HAP-1 (cell line): ENCODE measurements at regions not wholly inside any gene's neighbourhood (a gene's known extent, or its start where the extent isn't known, plus 50 kb on each side); places are given as distances from the start of the nearest gene placed in this dataset.

Experiments used
- DNase-seq, 2 experiments: peaks; one replicate each; pipeline ENCODE4 v3.0.0-alpha.2; 2016 to 2020; ENCODE audit warnings: low spot score in 2 of 2
- H3K27me3 ChIP-seq: fragments of 250-450 bp; sonication (Bioruptor Pico); 2 replicates; pipeline ENCODE4 v1.5.1; 2020; ENCODE audit warnings: low read depth, mild to moderate bottlenecking, moderate library complexity
- H3K36me3 ChIP-seq: fragments of 250-450 bp; sonication (Bioruptor Pico); replicated peaks from 2 replicates; pipeline ENCODE4 v1.5.1; 2020; ENCODE audit warnings: mild to moderate bottlenecking
- H3K4me1 ChIP-seq: fragments of 250-450 bp; sonication (Bioruptor Pico); 2 replicates; pipeline ENCODE4 v1.5.1; 2020; ENCODE audit warnings: mild to moderate bottlenecking
- H3K4me3 ChIP-seq: fragments of 250-450 bp; sonication (Bioruptor Pico); 2 replicates; pipeline ENCODE4 v1.5.1; 2020; ENCODE audit warnings: mild to moderate bottlenecking, moderate library complexity
- H3K9me3 ChIP-seq: fragments of 250-450 bp; sonication (Bioruptor Pico); 2 replicates; pipeline ENCODE4 v1.5.1; 2020; ENCODE audit warnings: mild to moderate bottlenecking, moderate library complexity
- in situ Hi-C: fragments of 300-500 bp; cut with MboI; formaldehyde crosslinking; loops from 3 replicates; pipeline ENCODE4 v1.14.3; 2020; ENCODE audit warnings: low sequenced_read_pairs, inconsistent platforms, mixed read lengths

- Histone ChIP-seq H3K27me3 (no peaks in the 10 kb centered on the region), H3K4me1 (no peaks in the 10 kb centered on the region; the same call in 1 of the 2 replicates), H3K9me3 (no peaks in the 10 kb centered on the region), H3K4me3 (no peak overlapping the region), H3K36me3 (no peaks in the 10 kb centered on the region)
- no peak for DNase-seq
- in situ Hi-C loops, result no loop called here
Observed at GRCh38 chrX:39580043-39580442, 517.7 kb downstream of the BCOR start.

- no peak overlapping the region for H3K4me3 ChIP-seq
- DNase-seq, result no peak
- H3K9me3 ChIP-seq, result no peaks in the 10 kb centered on the region
- in situ Hi-C loops, result no loop called here
- no peaks in the 10 kb centered on the region for H3K27me3 ChIP-seq
- H3K36me3 ChIP-seq, result no peaks in the 10 kb centered on the region
- no peaks in the 10 kb centered on the region; the same call in 1 of the 2 replicates for H3K4me1 ChIP-seq
Observed at GRCh38 chrX:39581411-39581810, 516.3 kb downstream of the BCOR start.

DNA sequence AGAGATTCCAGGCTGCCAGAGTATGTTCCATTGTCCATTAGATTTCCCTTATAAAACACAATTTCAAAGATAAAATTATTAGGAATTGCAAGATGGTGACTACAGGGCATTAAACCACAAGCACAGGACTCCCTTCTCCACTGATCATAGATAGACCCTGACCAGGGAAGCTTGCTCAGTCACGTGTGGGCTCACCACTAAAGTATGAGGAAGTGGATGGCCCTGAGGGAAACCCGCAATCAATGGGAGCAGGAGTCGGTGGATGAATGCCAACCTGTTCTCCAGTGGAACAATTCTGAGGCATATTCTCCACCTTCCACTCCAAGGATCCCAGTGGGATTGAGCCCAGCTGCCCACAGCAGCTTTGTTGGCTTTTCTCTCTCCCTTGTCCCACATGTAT is 515.7 kb downstream of the BCOR start:
- H3K9me3 ChIP-seq, result no peaks in the 10 kb centered on the region
- H3K36me3 ChIP-seq, result no peaks in the 10 kb centered on the region
- in situ Hi-C loops, result no loop called here
- H3K27me3 ChIP-seq, result no peaks in the 10 kb centered on the region
- no peak for DNase-seq
- no peak overlapping the region for H3K4me3 ChIP-seq
- H3K4me1 ChIP-seq, result no peaks in the 10 kb centered on the region; the same call in 1 of the 2 replicates

GRCh38 chrX:39582976-39583375 is 514.8 kb downstream of the BCOR start:
- in situ Hi-C loops, result no loop called here
- peak in 1 of 2 experiments; percentile 7 for DNase-seq
- H3K4me1 ChIP-seq, result no peaks in the 10 kb centered on the region; the same call in 1 of the 2 replicates
- no peaks in the 10 kb centered on the region for H3K9me3 ChIP-seq
- no peaks in the 10 kb centered on the region for H3K27me3 ChIP-seq
- no peaks in the 10 kb centered on the region for H3K36me3 ChIP-seq
- no peak overlapping the region for H3K4me3 ChIP-seq

- H3K27me3 ChIP-seq, result no peaks in the 10 kb centered on the region
- no peak overlapping the region for H3K4me3 ChIP-seq
- H3K36me3 ChIP-seq, result no peaks in the 10 kb centered on the region
- H3K9me3 ChIP-seq, result no peaks in the 10 kb centered on the region
- DNase-seq, result no peak
- in situ Hi-C loops, result no loop called here
- no peaks in the 10 kb centered on the region; the same call in 1 of the 2 replicates for H3K4me1 ChIP-seq
Observed at GRCh38 chrX:39585808-39586207, 511.9 kb downstream of the BCOR start.

- Histone ChIP-seq H3K9me3 (no peaks in the 10 kb centered on the region), H3K4me3 (no peak overlapping the region)
Observed at GRCh38 chrX:39586359-39586758, 511.4 kb downstream of the BCOR start.

DNA sequence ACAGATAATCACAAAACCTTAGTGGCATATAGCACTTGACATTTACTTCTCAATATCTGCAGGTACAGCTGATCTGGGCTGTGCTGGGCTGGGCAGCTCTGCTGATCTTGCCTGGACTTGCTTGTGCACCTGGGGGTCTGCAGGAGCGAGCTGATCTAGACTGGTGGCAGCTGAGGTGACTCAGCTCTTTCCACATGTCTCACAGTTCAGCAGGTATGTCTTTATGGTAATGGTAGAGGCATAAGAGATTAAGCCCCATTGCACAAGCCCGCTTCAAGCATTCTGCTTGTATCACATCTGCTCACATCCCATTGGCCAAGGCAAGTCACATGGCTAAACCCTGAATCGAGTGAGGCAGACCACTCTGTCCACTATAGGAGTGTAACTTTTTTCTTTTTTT is 506.7 kb downstream of the BCOR start:
- Histone ChIP-seq H3K4me1 (no peaks in the 10 kb centered on the region), H3K36me3 (no peaks in the 10 kb centered on the region), H3K4me3 (no peak overlapping the region), H3K27me3 (no peaks in the 10 kb centered on the region), H3K9me3 (no peaks in the 10 kb centered on the region)
- in situ Hi-C loops, result no loop called here
- no peak for DNase-seq

More at GRCh38 chrX:39586359-39586758, 511.4 kb downstream of the BCOR start:
- DNase-seq, result no peak
- Histone ChIP-seq H3K4me1 (no peaks in the 10 kb centered on the region; the same call in 1 of the 2 replicates), H3K36me3 (no peaks in the 10 kb centered on the region), H3K27me3 (no peaks in the 10 kb centered on the region)
- in situ Hi-C loops, result no loop called here

DNA sequence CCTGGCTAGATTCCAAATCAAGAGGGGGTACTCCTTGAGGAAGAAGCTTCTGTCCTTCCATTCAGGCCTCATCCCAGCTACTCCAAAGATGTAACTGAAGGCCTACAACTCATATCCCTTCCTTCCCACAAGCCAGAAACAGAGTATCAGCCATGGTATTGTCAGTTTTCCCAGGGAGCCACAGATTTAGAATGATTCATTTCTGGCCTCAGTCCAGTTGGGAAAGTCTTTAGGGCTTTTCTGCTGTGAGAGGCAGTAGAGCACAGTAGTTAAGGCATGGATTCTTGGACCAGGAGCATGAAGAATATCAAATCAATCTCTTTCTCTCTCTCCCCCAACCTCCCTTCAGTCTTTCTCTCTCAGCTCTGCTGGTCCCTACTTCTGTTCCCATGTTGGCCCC is 505.0 kb downstream of the BCOR start:
- in situ Hi-C loops, result no loop called here

DNA sequence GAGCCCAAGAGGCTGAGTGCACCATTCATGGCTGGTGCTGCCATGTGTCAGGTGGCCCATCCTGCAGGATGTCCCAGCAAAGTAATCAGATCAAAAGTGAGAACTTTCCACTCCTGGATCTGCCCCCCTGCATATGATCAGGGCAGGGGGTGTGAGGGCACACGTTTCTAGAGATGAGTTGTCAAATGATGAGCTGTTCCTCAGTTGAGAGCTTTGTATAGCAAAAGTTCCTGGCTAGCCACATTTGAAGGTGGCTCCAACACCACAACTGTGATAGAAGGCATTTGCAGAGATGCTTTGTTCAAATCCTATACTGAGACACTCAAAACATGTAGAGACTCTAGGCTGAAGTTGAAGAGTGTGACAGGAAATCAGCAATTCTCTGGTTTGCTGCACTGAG is 501.8 kb downstream of the BCOR start:
- DNase-seq, result no peak
- in situ Hi-C loops, result no loop called here
- no peaks in the 10 kb centered on the region for H3K36me3 ChIP-seq

More for the DNA sequence above, 505.0 kb downstream of the BCOR start:
- Histone ChIP-seq H3K9me3 (no peaks in the 10 kb centered on the region), H3K4me1 (no peaks in the 10 kb centered on the region), H3K27me3 (no peaks in the 10 kb centered on the region), H3K36me3 (no peaks in the 10 kb centered on the region), H3K4me3 (no peak overlapping the region)
- no peak for DNase-seq

DNA sequence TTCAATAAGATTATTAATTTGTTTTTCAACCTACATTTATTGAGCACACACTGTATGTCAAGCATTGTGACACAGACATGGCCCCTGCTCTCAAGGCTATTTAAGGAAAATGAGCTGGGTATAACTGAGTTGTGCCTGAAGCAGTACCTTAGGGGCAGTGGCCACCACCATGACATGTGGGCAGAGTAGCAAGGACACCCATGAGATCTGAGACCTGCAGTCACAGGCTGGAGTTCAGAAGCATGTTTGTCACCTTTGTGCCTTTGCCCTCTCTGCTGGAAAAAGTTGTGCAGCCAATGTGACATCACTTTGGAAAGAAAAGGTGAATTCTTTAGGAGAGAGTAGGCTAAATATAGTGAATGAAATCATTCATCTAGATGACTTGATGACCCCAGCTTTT is 501.3 kb downstream of the BCOR start:
- no peaks in the 10 kb centered on the region for H3K9me3 ChIP-seq
- H3K4me1 ChIP-seq, result no peaks in the 10 kb centered on the region
- no peaks in the 10 kb centered on the region for H3K27me3 ChIP-seq
- no peaks in the 10 kb centered on the region for H3K36me3 ChIP-seq
- no peak for DNase-seq
- in situ Hi-C loops, result no loop called here
- no peak overlapping the region for H3K4me3 ChIP-seq

More for the DNA sequence above, 501.8 kb downstream of the BCOR start:
- Histone ChIP-seq H3K9me3 (no peaks in the 10 kb centered on the region), H3K4me3 (no peak overlapping the region), H3K27me3 (no peaks in the 10 kb centered on the region), H3K4me1 (no peaks in the 10 kb centered on the region)

- Histone ChIP-seq H3K4me1 (no peaks in the 10 kb centered on the region), H3K36me3 (no peaks in the 10 kb centered on the region), H3K4me3 (no peak overlapping the region), H3K27me3 (no peaks in the 10 kb centered on the region), H3K9me3 (no peaks in the 10 kb centered on the region)
- in situ Hi-C loops, result no loop called here
- DNase-seq, result no peak
Observed at GRCh38 chrX:39599339-39599738, 498.4 kb downstream of the BCOR start.

DNA sequence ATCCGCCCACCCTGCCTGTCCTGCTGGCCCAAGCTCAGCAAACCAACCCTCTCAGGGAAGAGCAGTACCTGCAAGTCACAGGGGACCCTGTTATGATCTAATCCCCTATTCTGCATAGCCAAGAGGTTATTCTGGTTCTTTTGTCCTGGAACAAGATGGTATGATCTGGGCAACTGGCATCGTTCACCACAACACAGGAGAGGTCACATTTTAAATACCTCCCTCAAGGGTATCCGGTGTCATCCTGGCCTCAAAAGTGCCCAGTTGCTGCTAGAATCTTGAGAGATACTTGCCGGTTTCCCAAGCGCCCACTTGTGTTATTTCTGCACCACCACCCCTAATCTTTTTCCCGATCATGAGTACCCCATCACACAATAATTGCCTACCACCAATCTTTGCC is 497.5 kb downstream of the BCOR start:
- in situ Hi-C loops, result no loop called here

DNA sequence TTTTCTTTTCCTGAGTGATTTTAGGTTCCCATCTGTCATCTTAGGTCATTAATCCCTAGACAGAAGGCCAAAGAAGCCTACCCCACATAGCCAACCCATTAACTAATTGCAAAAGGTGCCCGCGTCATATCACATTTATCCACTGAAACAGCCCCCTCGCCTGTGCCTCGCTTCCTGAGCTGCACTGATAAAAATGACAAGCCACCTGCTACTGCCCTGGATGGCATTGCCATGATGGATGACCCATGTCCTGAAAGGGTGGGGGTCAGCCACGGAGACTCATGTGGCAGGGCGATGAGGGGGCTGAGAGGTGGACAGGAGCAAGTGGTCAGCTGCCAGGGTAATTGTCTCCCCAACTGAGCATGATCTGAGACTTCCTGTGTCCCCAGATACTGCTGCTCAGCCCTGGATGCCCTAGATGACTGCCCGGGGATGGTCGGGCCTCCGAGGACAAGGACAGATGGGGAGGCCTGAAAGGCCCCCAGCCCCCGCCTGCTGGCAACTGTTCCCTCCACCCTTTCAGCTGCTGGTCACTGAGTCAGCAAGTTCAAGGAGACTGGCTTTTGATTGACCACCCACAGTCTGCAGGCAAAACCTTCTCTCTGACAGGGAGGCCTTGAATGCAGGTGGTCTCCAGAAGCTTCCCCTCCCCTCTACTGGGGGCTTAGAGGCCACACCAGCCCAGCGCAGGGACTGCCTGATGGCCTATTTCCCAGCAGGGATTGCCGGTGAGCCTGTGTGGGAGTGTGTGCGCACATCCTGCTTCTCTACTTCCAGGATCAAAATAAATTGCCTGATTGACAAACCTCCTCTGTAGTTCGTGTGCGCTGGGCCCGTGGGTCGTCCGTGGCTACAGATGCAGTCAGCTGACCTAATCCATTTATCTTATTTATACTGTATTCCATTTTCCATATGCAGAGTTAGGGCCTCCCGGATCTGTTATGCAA is 496.3 kb downstream of the BCOR start:
- in situ Hi-C loops, result no loop called here

More for the DNA sequence above, 497.5 kb downstream of the BCOR start:
- H3K27me3 ChIP-seq, result no peaks in the 10 kb centered on the region
- H3K36me3 ChIP-seq, result no peaks in the 10 kb centered on the region
- no peaks in the 10 kb centered on the region for H3K9me3 ChIP-seq
- H3K4me3 ChIP-seq, result no peak overlapping the region
- no peaks in the 10 kb centered on the region for H3K4me1 ChIP-seq
- no peak for DNase-seq

DNA sequence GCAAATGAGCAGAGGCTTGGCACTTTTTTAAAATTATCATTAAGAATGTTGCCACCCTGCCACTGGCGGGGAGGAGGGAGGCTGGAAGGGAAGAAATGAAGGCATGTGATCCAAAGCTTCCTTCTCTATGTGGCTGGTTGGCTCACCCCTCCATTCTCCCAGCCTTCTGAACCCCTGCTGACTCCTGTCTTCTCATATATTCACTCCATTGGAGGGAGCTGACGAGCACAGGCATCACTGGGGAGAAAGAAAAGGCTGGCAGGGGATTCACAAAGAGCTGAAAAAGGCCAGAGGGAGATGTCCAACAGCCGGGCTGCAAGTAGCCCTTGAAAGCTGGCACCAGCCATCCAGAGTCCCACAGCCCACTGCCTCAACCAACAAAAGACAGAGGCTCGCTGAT is 495.6 kb downstream of the BCOR start:
- Histone ChIP-seq H3K4me1 (no peaks in the 10 kb centered on the region), H3K36me3 (no peaks in the 10 kb centered on the region), H3K27me3 (no peaks in the 10 kb centered on the region), H3K9me3 (no peaks in the 10 kb centered on the region), H3K4me3 (no peak overlapping the region)
- in situ Hi-C loops, result no loop called here
- no peak for DNase-seq

More for the DNA sequence above, 496.3 kb downstream of the BCOR start:
- H3K9me3 ChIP-seq, result no peaks in the 10 kb centered on the region
- H3K36me3 ChIP-seq, result no peaks in the 10 kb centered on the region
- DNase-seq, result no peak
- H3K4me3 ChIP-seq, result no peak overlapping the region
- no peaks in the 10 kb centered on the region for H3K27me3 ChIP-seq
- H3K4me1 ChIP-seq, result no peaks in the 10 kb centered on the region
